GM23338 (cell line): ENCODE measurements at regions not wholly inside any gene's neighbourhood (a gene's known extent, or its start where the extent isn't known, plus 50 kb on each side); places are given as distances from the start of the nearest gene placed in this dataset.

ENCODE experiments used
- ATAC-seq: fragments of 200-7000 bp; cut with Tn5 transposase; 3 replicates; pipeline ENCODE4 v1.9.1; 2020
- DNase-seq: peaks from one replicate; pipeline ENCODE4 v3.0.0-alpha.2; 2015; ENCODE audit warnings: low spot score
- H2AFZ ChIP-seq: fragments of 200-600 bp; sonication (generic); 2 replicates; pipeline ENCODE4 v1.8.0; 2016; ENCODE audit warnings: antibody characterized with exemption, mild to moderate bottlenecking, moderate library complexity
- H3F3A ChIP-seq: fragments of 200-600 bp; sonication (generic); replicated peaks from 2 replicates; pipeline ENCODE4 v1.8.0; 2017; ENCODE audit warnings: antibody characterized with exemption, mixed run types, low read depth
- H3K27ac ChIP-seq: fragments of 200-600 bp; sonication (generic); 2 replicates; pipeline ENCODE4 v1.6.1; 2016; ENCODE audit warnings: low read depth
- H3K27me3 ChIP-seq: fragments of 200-600 bp; sonication (generic); 2 replicates; pipeline ENCODE4 v1.8.0; 2016; ENCODE audit warnings: mild to moderate bottlenecking, mixed run types, moderate library complexity; ENCODE audit not compliant: insufficient read depth
- H3K36me3 ChIP-seq: fragments of 200-600 bp; sonication (generic); 2 replicates; pipeline ENCODE4 v1.8.0; 2016; ENCODE audit warnings: mild to moderate bottlenecking; ENCODE audit not compliant: insufficient read depth
- H3K4me1 ChIP-seq: fragments of 200-600 bp; sonication (generic); 2 replicates; pipeline ENCODE4 v1.8.0; 2016; ENCODE audit warnings: mild to moderate bottlenecking, moderate library complexity; ENCODE audit not compliant: insufficient read depth
- H3K4me2 ChIP-seq: fragments of 200-600 bp; sonication (generic); 2 replicates; pipeline ENCODE4 v1.7.1; 2017; ENCODE audit warnings: mixed run types
- H3K4me3 ChIP-seq: fragments of 200-600 bp; sonication (generic); 2 replicates; pipeline ENCODE4 v1.6.1; 2016; ENCODE audit warnings: mixed run types
- H3K79me2 ChIP-seq: fragments of 200-600 bp; sonication (generic); replicated peaks from 2 replicates; pipeline ENCODE4 v1.8.0; 2017; ENCODE audit warnings: mild to moderate bottlenecking; ENCODE audit not compliant: insufficient read depth
- H3K9me2 ChIP-seq: fragments of 200-600 bp; sonication (generic); 2 replicates; pipeline ENCODE4 v1.8.0; 2017; ENCODE audit not compliant: insufficient read depth
- H4K20me1 ChIP-seq: fragments of 200-600 bp; sonication (generic); replicated peaks from 2 replicates; pipeline ENCODE4 v1.8.0; 2017; ENCODE audit warnings: mild to moderate bottlenecking; ENCODE audit not compliant: insufficient read depth
- H3K27ac Mint-ChIP-seq: 2 replicates; pipeline ENCODE4 v1.8.0; 2020; ENCODE audit warnings: inconsistent platforms, mild to moderate bottlenecking, moderate library complexity, mixed read lengths
- H3K27me3 Mint-ChIP-seq: 3 replicates; pipeline ENCODE4 v1.8.0; 2022; ENCODE audit warnings: low read depth, mild to moderate bottlenecking, moderate library complexity, mixed read lengths, inconsistent platforms; ENCODE audit not compliant: insufficient read depth, poor library complexity
- H3K36me3 Mint-ChIP-seq: 3 replicates; pipeline ENCODE4 v1.8.0; 2021; ENCODE audit warnings: low read depth, mild to moderate bottlenecking, inconsistent platforms, moderate library complexity, mixed read lengths
- H3K4me1 Mint-ChIP-seq: 3 replicates; pipeline ENCODE4 v1.8.0; 2020; ENCODE audit warnings: mild to moderate bottlenecking, inconsistent platforms, mixed read lengths
- H3K4me3 Mint-ChIP-seq: 3 replicates; pipeline ENCODE4 v1.8.0; 2021; ENCODE audit warnings: moderate library complexity, mild to moderate bottlenecking, inconsistent platforms, mixed read lengths
- H3K9me3 Mint-ChIP-seq: 3 replicates; pipeline ENCODE4 v1.8.0; 2020; ENCODE audit warnings: moderate library complexity, mild to moderate bottlenecking, inconsistent platforms, mixed read lengths
- CREB1 ChIP-seq: fragments of 250-450 bp; sonication (Bioruptor Pico); IDR thresholded peaks from 2 replicates; pipeline ENCODE4 v1.5.0; 2020; ENCODE audit warnings: low read depth, mild to moderate bottlenecking, moderate library complexity
- EZH2 ChIP-seq: fragments of 200-600 bp; sonication (generic); IDR thresholded peaks from one replicate; pipeline ENCODE4 v1.8.0; 2017; ENCODE audit warnings: antibody characterized with exemption, mild to moderate bottlenecking, low read depth; ENCODE audit not compliant: unreplicated experiment
- EZH2phosphoT487 ChIP-seq: fragments of 200-600 bp; sonication (generic); IDR thresholded peaks from one replicate; pipeline ENCODE4 v1.8.1; 2018; ENCODE audit warnings: antibody characterized with exemption; ENCODE audit not compliant: unreplicated experiment
- JUNB ChIP-seq: IDR thresholded peaks from one replicate; pipeline ENCODE4 v1.6.1; 2016; ENCODE audit warnings: antibody characterized with exemption; ENCODE audit not compliant: unreplicated experiment
- POLR2AphosphoS5 ChIP-seq: IDR thresholded peaks from 2 replicates; pipeline ENCODE4 v1.6.1; 2016; ENCODE audit warnings: antibody characterized with exemption, low read depth
- STAT1 ChIP-seq: IDR thresholded peaks from one replicate; pipeline ENCODE4 v1.6.1; 2016; ENCODE audit warnings: antibody characterized with exemption; ENCODE audit not compliant: unreplicated experiment
- ZNF114 ChIP-seq: fragments of 250-450 bp; sonication (Bioruptor Pico); IDR thresholded peaks from 2 replicates; pipeline ENCODE4 v1.5.0; 2020; ENCODE audit warnings: mild to moderate bottlenecking, moderate library complexity
- ZNF331 ChIP-seq: fragments of 250-450 bp; sonication (Bioruptor Pico); IDR thresholded peaks from 2 replicates; pipeline ENCODE4 v1.5.0; 2020; ENCODE audit warnings: low read depth, mild to moderate bottlenecking, moderate library complexity
- ZNF462 ChIP-seq: fragments of 250-450 bp; sonication (Bioruptor Pico); IDR thresholded peaks from 2 replicates; pipeline ENCODE4 v1.5.0; 2020; ENCODE audit warnings: mild to moderate bottlenecking, moderate library complexity
- TF ChIP-seq, protein P1 (sequence below): IDR thresholded peaks from 2 replicates; pipeline ENCODE4 v1.6.1; 2016; ENCODE audit warnings: antibody characterized with exemption
- TF ChIP-seq, protein P2 (sequence below): IDR thresholded peaks from one replicate; pipeline ENCODE4 v1.6.1; 2018; ENCODE audit warnings: antibody characterized with exemption; ENCODE audit not compliant: unreplicated experiment
- TF ChIP-seq, protein P3 (sequence below), 2 experiments: fragments of 200-600 bp in 1 of 2; sonication (generic) in 1 of 2; conservative IDR thresholded peaks; 2 replicates each; pipeline versions ENCODE4 v1.5.1 to v1.6.1; 2016 to 2017; ENCODE audit warnings: antibody characterized with exemption in 2 of 2, low read depth in 2 of 2, mild to moderate bottlenecking in 2 of 2, moderate library complexity in 1 of 2

DNA sequence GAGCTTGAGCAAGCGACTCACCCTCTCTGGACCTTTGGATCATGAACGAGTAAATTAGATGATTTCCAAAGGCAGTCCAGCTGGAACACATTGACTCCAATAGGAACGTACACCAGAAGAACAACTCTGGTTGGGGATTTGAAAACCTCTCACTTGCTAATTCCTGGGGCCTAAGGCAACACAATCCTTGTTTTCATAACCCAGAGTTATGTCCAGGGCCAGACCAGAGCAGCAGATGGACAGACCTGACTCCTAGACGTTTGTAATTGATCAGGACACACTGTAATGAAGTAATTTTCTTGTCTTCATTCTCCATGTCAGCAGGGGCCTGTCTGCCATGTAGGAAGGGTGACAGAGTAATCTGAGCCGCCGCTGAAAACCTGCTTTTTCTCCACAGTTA lies 283.9 kb downstream of the IDS start (continued):
- TF ChIP-seq, protein P1, sequence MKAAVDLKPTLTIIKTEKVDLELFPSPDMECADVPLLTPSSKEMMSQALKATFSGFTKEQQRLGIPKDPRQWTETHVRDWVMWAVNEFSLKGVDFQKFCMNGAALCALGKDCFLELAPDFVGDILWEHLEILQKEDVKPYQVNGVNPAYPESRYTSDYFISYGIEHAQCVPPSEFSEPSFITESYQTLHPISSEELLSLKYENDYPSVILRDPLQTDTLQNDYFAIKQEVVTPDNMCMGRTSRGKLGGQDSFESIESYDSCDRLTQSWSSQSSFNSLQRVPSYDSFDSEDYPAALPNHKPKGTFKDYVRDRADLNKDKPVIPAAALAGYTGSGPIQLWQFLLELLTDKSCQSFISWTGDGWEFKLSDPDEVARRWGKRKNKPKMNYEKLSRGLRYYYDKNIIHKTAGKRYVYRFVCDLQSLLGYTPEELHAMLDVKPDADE = no peak

- Mint-ChIP-seq H3K9me3 (peaks cover 12% of the 10 kb centered on the region), H3K36me3 (peaks cover 5% of the 10 kb centered on the region; the same call in 2 of the 3 replicates), H3K4me1 (no peaks in the 10 kb centered on the region), H3K4me3 (no peak overlapping the region), H3K27me3 (no peaks in the 10 kb centered on the region), H3K27ac (no peak overlapping the region)
- no peak for DNase-seq
- Histone ChIP-seq H3K36me3 (no peaks in the 10 kb centered on the region), H3K9me2 (no peaks in the 10 kb centered on the region), H3K27me3 (no peaks in the 10 kb centered on the region), H2AFZ (no peak overlapping the region), H3K4me3 (no peak overlapping the region), H3K27ac (no peak overlapping the region), H3K4me2 (no peak overlapping the region), H4K20me1 (no peaks in the 10 kb centered on the region), H3F3A (no peaks in the 10 kb centered on the region), H3K79me2 (no peaks in the 10 kb centered on the region), H3K4me1 (no peaks in the 10 kb centered on the region)
- ATAC-seq = no peak
- TF ChIP-seq, protein P1 = no peak
- TF ChIP-seq ZNF462 (CRISPR knock-in tag) (no peak), EZH2 (no peak), POLR2AphosphoS5 (no peak), STAT1 (no peak), JUNB (no peak), EZH2phosphoT487 (no peak), CREB1 (CRISPR knock-in tag) (no peak), ZNF114 (no peak), ZNF331 (CRISPR knock-in tag) (no peak)
- TF ChIP-seq, protein P2, sequence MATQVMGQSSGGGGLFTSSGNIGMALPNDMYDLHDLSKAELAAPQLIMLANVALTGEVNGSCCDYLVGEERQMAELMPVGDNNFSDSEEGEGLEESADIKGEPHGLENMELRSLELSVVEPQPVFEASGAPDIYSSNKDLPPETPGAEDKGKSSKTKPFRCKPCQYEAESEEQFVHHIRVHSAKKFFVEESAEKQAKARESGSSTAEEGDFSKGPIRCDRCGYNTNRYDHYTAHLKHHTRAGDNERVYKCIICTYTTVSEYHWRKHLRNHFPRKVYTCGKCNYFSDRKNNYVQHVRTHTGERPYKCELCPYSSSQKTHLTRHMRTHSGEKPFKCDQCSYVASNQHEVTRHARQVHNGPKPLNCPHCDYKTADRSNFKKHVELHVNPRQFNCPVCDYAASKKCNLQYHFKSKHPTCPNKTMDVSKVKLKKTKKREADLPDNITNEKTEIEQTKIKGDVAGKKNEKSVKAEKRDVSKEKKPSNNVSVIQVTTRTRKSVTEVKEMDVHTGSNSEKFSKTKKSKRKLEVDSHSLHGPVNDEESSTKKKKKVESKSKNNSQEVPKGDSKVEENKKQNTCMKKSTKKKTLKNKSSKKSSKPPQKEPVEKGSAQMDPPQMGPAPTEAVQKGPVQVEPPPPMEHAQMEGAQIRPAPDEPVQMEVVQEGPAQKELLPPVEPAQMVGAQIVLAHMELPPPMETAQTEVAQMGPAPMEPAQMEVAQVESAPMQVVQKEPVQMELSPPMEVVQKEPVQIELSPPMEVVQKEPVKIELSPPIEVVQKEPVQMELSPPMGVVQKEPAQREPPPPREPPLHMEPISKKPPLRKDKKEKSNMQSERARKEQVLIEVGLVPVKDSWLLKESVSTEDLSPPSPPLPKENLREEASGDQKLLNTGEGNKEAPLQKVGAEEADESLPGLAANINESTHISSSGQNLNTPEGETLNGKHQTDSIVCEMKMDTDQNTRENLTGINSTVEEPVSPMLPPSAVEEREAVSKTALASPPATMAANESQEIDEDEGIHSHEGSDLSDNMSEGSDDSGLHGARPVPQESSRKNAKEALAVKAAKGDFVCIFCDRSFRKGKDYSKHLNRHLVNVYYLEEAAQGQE = no peak
- TF ChIP-seq, protein P3, sequence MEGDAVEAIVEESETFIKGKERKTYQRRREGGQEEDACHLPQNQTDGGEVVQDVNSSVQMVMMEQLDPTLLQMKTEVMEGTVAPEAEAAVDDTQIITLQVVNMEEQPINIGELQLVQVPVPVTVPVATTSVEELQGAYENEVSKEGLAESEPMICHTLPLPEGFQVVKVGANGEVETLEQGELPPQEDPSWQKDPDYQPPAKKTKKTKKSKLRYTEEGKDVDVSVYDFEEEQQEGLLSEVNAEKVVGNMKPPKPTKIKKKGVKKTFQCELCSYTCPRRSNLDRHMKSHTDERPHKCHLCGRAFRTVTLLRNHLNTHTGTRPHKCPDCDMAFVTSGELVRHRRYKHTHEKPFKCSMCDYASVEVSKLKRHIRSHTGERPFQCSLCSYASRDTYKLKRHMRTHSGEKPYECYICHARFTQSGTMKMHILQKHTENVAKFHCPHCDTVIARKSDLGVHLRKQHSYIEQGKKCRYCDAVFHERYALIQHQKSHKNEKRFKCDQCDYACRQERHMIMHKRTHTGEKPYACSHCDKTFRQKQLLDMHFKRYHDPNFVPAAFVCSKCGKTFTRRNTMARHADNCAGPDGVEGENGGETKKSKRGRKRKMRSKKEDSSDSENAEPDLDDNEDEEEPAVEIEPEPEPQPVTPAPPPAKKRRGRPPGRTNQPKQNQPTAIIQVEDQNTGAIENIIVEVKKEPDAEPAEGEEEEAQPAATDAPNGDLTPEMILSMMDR (conservative IDR thresholded peaks at IDR 0.05; ENCODE audit: low read depth in 2 of 2) = no peak
Observed at GRCh38 chrX:149213264-149213663, 291.8 kb downstream of the IDS start.
